IPS DF 6.9 (cell line): ENCODE measurements at regions not wholly inside any gene's neighbourhood (a gene's known extent, or its start where the extent isn't known, plus 50 kb on each side); places are given as distances from the start of the nearest gene placed in this dataset.

Source experiments
- DNase-seq: peaks from one replicate; pipeline ENCODE4 v3.0.0-alpha.2; 2013; ENCODE audit warnings: low read depth, low spot score
- H3K27ac ChIP-seq: one replicate; pipeline ENCODE4 v1.5.1; 2013; ENCODE audit warnings: low read length, control low read depth
- H3K27me3 ChIP-seq: 2 replicates; pipeline ENCODE4 v1.6.1; 2013; ENCODE audit warnings: mild to moderate bottlenecking, low read length; ENCODE audit not compliant: control insufficient read depth, insufficient read depth
- H3K36me3 ChIP-seq: 2 replicates; pipeline ENCODE4 v1.6.1; 2013; ENCODE audit warnings: low read length; ENCODE audit not compliant: control insufficient read depth, insufficient read depth
- H3K4me1 ChIP-seq: 2 replicates; pipeline ENCODE4 v1.6.1; 2013; ENCODE audit warnings: low read length; ENCODE audit not compliant: control insufficient read depth, insufficient read depth
- H3K4me3 ChIP-seq: 2 replicates; pipeline ENCODE4 v1.5.1; 2013; ENCODE audit warnings: mild to moderate bottlenecking, low read length
- H3K9me3 ChIP-seq: 2 replicates; pipeline ENCODE4 v1.6.1; 2013; ENCODE audit warnings: low read length, inconsistent platforms; ENCODE audit not compliant: control insufficient read depth, insufficient read depth
- WGBS: extraction: QIAGEN DNeasy Blood & Tissue Kit; methylation state at CpG from one replicate; pipeline ENCODE4 v1.1.7; 2013; ENCODE audit warnings: mixed read lengths, missing lambda C conversion rate; ENCODE audit not compliant: insufficient read length, insufficient coverage; 5-methylcytosine and 5-hydroxymethylcytosine counted together

DNA sequence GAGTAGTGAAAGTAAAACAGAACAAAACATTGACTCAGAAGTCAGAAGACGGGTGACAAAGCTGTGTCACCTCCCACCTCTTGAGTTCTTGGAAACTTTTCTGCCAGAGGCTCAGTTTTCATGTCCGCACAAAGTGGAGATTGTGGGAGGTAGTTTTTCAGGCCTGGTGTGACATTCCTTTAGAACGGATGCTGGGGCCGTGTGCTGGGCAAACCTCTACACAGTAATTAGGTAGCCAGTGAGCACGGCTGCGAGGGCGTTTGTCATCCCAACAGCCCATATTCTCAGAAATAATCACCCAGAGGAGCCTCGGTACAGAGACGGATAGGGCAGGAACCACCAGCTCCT, 1054.4 kb downstream of the TBC1D22A start:
- Histone ChIP-seq H3K4me1 (no peaks in the 10 kb centered on the region), H3K27me3 (no peaks in the 10 kb centered on the region), H3K4me3 (no peak overlapping the region), H3K9me3 (peaks cover 25% of the 10 kb centered on the region), H3K36me3 (no peaks in the 10 kb centered on the region), H3K27ac (no peak overlapping the region)
- DNase-seq: no peak
- no CpG with 5 or more reads among the region's 9 CpGs for WGBS

DNA sequence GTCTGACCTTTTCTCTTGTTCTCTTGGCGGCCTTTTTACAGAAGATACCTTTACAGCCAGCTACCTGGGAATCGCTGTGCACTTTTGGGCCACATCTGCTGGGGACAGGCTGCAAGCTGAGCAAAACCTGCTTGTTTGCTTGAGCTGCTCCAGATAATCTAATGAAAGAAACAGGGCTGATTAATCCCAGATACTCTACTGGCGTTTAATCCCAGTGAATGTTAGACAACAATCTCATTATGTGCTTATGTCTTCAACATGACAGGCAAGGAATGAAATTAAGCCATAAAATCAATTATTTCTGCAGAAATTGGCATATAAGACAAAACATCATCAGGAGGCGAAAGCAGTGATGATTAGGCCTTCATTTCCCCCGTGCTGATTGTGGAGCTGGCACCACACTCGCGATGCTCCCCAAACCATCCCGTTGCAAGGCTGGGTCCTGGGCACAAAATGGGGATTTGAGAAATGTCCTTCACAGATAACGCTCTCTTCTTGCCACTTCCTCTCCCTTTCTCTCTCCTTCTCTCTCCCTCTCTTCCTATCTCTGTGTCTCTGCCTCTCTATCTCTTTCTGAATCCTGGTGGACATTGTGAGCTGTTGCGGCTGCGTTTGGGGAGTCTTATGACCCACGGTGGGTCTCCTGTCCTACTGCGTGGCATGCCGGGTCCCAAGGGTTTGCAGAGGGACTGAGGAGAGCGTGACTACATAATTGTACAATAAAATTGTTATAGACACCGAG, 1053.8 kb downstream of the TBC1D22A start:
- WGBS: no CpG with 5 or more reads among the region's 16 CpGs
- no peaks in the 10 kb centered on the region for H3K27me3 ChIP-seq
- peaks cover 25% of the 10 kb centered on the region for H3K9me3 ChIP-seq
- H3K4me1 ChIP-seq: no peaks in the 10 kb centered on the region
- H3K27ac ChIP-seq: no peak overlapping the region
- H3K36me3 ChIP-seq: no peaks in the 10 kb centered on the region
- DNase-seq: no peak
- no peak overlapping the region for H3K4me3 ChIP-seq

DNA sequence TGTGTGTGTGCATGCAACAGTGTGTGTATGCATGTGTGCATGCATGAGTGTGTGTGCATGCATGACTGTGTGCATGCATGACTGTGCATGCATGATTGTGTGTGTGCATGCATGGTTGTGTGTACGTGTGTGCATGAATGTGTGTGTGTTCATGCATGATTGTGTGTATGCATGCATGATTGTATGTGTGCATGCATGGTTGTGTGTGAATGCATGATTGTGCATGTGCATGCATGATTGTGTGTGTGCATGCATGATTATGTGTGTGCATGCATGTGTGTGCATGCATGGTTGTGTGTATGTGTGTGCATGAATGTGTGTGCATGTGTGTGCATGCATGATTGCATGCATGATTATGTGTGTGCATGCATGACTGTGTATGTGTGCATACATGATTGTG, 1052.0 kb downstream of the TBC1D22A start:
- no CpG with 5 or more reads among the region's 1 CpG for WGBS

DNA sequence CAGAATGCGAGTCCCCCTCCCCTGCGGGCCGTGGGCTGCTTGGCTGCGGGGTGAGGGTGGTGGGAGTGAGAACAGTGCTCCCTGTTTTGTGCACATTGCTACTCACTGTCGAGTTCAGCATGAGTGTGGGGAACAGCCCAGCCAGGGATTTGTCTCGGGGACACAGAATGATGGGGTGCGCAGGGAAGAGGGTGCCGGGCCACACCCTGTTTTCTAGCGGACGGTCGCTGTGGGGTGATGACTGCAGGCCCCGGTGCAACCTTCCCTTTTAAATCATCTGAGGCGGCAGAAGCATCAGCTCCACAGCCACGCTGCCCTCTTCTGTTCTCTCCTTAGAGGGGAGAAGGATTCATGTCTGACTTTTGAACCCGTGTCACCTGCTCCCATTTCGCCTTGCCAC, 1051.2 kb downstream of the TBC1D22A start:
- H3K27ac ChIP-seq: no peak overlapping the region
- DNase-seq: no peak
- H3K4me3 ChIP-seq: no peak overlapping the region
- H3K36me3 ChIP-seq: no peaks in the 10 kb centered on the region
- H3K4me1 ChIP-seq: no peaks in the 10 kb centered on the region
- no CpG with 5 or more reads among the region's 16 CpGs for WGBS
- peaks cover 39% of the 10 kb centered on the region for H3K9me3 ChIP-seq
- H3K27me3 ChIP-seq: no peaks in the 10 kb centered on the region

More for the DNA sequence above, 1052.0 kb downstream of the TBC1D22A start:
- Histone ChIP-seq H3K36me3 (no peaks in the 10 kb centered on the region), H3K9me3 (peaks cover 32% of the 10 kb centered on the region), H3K4me3 (no peak overlapping the region), H3K27ac (no peak overlapping the region), H3K27me3 (no peaks in the 10 kb centered on the region), H3K4me1 (no peaks in the 10 kb centered on the region)
- no peak for DNase-seq

DNA sequence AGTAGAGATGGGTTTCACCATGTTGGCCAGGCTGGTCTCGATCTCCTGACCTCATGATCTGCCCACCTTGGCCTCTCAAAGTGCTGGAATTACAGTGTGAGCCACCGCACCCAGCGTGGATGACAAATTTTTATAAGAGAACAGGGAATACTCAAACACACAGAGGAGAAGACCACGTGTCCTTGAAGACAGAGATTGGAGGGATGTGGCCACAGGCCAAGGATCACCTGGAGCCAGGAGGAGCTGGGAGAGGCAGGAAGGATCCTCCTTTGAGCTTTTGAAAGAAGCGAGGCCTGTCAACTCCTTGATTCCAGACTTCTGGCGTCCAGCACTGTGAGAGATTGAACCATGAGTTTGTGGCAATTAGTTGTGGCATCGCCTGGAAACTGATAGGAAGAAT, 1049.5 kb downstream of the TBC1D22A start:
- Histone ChIP-seq H3K4me1 (no peaks in the 10 kb centered on the region), H3K36me3 (no peaks in the 10 kb centered on the region), H3K9me3 (peaks cover 46% of the 10 kb centered on the region), H3K4me3 (no peak overlapping the region), H3K27me3 (no peaks in the 10 kb centered on the region), H3K27ac (no peak overlapping the region)
- DNase-seq: no peak
- WGBS: no CpG with 5 or more reads among the region's 7 CpGs

DNA sequence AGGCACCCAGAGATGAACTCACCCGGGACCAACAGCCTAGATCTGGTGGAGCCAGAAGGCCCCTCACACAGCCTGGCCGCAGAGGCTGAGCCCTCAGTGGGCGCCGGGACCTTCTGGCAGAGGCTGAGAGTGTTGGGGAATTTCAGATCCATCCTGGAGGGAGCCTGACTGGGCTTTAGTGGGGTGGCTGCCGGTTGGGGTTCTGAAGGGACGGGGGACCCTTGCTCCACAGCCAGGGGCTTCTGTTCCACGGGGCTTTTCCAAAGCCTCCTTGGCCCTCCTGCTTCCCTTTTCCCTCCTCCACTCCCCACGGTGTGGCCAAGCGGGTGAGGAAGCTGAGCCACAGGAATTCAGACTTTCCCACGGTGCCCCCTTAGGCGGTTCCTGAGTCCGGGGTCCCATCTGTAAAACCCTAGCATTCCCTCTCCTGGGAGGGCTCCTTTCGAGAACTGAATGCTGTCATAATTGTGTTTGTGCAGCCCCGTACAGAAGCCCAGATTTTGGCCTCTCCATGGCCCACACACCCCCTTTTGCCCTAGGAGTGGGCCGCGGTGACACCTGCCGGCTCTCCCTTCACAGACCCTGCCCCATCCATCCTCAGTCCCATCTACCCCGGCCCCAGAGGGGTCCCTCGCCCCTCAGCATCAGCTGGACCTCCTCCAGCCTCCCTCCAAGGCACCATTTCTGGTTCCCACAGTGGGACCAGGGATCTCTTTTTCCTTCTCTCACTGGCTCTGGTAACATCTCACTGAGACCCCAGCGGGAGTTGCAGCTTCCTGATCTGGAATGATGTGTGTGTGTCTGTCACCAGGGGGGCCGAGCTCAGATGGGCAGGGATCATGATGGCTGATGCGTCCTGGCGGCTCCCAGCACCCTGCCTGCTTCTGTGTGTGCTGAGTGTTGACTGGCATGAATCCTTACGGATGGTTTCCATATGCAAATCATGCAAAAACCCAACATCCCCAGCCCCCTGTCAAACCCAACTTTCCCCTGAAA, 1048.4 kb downstream of the TBC1D22A start:
- H3K27me3 ChIP-seq: no peaks in the 10 kb centered on the region
- WGBS: no CpG with 5 or more reads among the region's 24 CpGs
- H3K4me1 ChIP-seq: no peaks in the 10 kb centered on the region
- H3K4me3 ChIP-seq: no peak overlapping the region
- H3K27ac ChIP-seq: no peak overlapping the region
- no peaks in the 10 kb centered on the region for H3K36me3 ChIP-seq
- DNase-seq: no peak
- peaks cover 44% of the 10 kb centered on the region for H3K9me3 ChIP-seq

DNA sequence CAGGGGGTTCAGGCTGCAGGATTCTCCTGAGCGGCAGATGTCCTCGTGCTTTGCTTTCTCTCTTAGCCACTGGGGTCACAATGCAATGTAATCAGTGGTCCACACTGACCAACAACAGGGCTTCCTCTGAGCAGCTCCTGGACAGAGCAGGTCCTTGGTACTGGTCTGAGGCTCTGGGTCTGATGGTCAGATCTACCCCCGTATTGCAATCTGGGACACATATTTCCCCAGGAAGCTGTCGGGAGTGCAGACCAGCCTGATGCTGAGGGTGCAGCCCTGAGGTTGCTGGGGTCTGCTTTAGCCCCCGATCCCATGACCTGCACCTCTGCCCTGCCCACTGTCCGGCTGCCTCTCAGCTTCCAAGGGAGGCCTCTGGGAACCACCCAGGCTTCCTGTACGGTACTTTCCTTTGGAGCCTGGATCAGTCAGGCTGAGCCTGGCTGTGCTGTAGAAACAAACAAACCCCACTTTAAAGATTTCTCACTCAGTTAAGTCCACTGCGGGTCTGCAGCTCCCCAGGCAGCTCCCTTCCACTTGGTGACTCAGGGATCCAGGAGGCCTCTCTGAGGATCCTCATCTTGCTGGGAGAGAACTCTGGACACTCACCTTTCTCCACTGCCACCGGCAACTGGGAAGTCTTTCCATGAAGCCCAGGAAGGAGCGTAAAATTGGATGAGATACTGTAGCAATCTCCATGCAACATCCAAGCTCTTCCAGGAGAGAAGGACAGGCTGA, 1046.6 kb downstream of the TBC1D22A start:
- no peak for DNase-seq
- no peak overlapping the region for H3K4me3 ChIP-seq
- H3K27ac ChIP-seq: no peak overlapping the region
- no peaks in the 10 kb centered on the region for H3K36me3 ChIP-seq
- H3K9me3 ChIP-seq: peaks cover 43% of the 10 kb centered on the region
- H3K27me3 ChIP-seq: no peaks in the 10 kb centered on the region
- no peaks in the 10 kb centered on the region for H3K4me1 ChIP-seq
- no CpG with 5 or more reads among the region's 10 CpGs for WGBS

DNA sequence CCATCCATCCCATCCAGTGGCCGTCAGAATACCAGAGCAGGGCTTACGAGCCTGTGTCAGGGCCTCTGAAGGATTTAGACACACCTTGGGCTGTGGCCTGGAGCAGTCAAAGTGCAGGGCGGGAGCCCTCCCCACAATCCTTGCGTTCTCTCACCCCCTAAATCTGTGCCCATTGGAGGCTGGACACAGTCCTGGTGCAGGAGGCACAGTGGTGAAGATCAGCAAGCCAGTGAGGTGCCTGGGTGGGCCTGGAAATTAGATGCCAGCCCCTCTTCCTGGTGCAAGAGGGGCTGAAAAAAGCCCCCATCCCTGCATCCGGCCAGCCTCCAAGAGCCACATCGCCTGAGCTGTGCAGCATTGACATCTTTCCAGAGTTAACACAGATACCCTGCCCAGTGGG, 1045.8 kb downstream of the TBC1D22A start:
- Histone ChIP-seq H3K9me3 (peaks cover 38% of the 10 kb centered on the region), H3K36me3 (no peaks in the 10 kb centered on the region), H3K27me3 (no peaks in the 10 kb centered on the region), H3K27ac (no peak overlapping the region), H3K4me1 (no peaks in the 10 kb centered on the region), H3K4me3 (no peak overlapping the region)
- DNase-seq: no peak
- no CpG with 5 or more reads among the region's 6 CpGs for WGBS

DNA sequence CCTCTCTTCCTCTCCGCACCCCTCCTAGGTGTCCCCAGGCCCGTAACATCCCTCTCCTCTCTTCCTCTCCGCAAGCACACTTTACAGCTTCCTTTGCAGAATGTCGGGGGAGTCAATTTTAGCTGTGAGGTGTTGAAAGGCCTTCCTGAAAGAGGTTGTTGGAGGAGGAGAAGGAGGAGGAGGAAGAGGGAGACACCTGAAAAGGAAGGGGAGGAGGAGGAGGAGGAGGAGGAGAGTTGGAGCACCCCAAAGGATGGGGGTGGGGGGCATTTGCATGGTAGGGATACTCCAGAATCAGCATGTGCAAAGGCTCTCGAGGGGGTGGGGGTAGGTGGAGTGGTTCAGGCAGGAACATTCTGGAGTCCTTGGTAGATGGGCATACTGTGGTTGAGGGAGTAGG, 1045.1 kb downstream of the TBC1D22A start:
- DNase-seq: no peak
- Histone ChIP-seq H3K27ac (no peak overlapping the region), H3K27me3 (no peaks in the 10 kb centered on the region), H3K4me3 (no peak overlapping the region), H3K36me3 (no peaks in the 10 kb centered on the region; the same call in 1 of the 2 replicates), H3K9me3 (peaks cover 38% of the 10 kb centered on the region), H3K4me1 (no peaks in the 10 kb centered on the region)
- WGBS: no CpG with 5 or more reads among the region's 5 CpGs

DNA sequence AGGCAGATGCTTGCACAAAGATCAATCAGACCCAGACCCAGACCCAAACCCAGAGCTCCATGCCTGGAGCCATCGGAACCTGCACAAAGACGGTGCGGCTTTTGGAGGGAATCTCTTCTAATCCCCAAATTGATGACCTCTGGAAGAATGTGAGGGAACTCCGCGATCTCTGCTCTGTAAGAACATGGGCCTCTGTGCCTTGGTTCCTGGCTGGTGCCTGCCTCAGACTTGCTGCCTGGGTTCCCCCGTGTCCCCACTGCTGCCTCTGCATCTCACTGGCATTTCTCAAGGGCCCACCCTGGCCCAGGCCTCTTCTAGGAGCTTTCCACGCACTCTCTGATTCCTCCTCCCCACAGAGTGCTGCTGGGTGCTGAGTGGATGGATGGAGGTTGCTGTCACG, 1044.4 kb downstream of the TBC1D22A start:
- WGBS: no CpG with 5 or more reads among the region's 8 CpGs
- H3K27ac ChIP-seq: no peak overlapping the region
- no peaks in the 10 kb centered on the region; the same call in 1 of the 2 replicates for H3K36me3 ChIP-seq
- no peaks in the 10 kb centered on the region for H3K4me1 ChIP-seq
- no peak overlapping the region for H3K4me3 ChIP-seq
- peaks cover 40% of the 10 kb centered on the region for H3K9me3 ChIP-seq
- no peak for DNase-seq
- no peaks in the 10 kb centered on the region for H3K27me3 ChIP-seq
